NCI-H446 treated with DMSO at 0.1 percent for 48 hours (cell line): ENCODE measurements at regions not wholly inside any gene's neighbourhood (a gene's known extent, or its start where the extent isn't known, plus 50 kb on each side); places are given as distances from the start of the nearest gene placed in this dataset.

Experiments
- DNase-seq: peaks from one replicate; lab custom pipeline; 2025; lab: John Stamatoyannopoulos, UW

DNA sequence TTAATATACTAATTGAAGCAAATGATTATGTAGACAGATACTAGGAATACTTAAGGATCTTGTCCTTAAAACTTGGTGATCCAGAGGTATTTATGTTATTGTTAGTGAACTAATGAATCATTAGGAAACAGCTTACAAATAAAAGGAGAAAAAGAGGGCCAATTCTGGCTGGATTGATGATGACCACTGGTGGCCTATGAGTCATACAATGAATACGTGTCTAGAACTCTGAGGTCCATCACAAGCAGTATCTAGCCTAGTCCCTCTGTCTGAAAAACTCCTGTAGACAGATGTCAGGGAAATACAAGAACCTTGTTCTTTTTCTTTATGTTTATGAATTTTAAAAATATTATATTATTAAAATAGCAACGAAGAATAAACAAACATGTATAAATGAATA, 51.7 kb upstream of the RTL1 start:
- no peak for DNase-seq

DNA sequence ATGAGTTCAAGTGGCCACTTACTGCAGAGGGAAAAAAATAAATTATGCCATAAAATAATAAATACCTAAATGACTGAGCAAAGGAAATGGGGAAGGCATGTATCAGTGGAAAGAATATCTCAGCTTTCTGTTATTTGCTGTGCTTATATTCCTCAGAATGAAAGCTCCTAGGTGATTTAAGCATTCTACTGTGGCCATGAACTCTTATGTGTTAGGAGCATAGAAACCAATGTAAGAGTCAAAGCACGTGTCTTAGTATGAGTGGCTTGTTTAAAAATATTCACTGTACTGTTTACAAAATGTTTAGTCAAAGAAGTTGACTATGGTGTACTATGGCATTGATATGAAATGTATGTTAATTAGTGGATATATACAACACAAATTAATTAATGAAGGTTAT, 59.0 kb upstream of the RTL1 start:
- DNase-seq, result no peak

DNA sequence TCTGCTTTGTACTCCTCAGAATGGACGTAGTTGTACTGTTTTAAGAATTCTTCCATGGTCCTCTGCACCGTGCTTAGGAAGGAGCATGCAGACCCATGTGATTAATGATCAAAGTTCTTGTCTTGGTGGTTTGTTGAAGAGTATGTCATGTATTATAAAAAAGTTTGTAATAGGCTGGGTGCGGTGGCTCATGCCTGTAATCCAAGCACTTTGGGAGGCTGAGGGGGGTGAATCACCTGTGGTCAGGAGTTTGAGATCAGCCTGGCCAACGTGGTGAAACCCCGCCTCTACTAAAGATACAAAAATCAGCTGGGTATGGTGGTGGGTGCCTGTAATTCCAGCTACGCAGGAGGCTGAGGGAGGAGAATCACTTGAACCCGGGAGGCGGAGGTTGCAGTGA, 61.8 kb upstream of the RTL1 start:
- DNase-seq, result no peak

DNA sequence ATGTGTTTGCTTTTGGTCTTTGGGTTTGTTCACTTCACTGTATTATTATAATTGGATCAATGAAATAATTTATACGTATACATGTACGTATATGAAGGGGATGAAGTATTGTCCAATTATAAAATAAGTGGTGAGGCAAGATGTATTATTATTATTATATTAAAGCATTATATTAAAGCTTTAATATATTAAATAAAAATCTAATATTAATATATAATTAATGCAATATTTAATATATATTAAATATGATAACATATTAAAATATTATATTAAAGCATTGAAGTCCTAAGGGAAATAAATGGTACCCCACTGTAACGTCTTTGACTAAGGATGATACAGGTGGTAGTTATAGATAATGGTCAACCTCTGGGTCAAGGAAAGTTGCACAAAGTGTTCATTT, 63.7 kb upstream of the RTL1 start:
- no peak for DNase-seq

DNA sequence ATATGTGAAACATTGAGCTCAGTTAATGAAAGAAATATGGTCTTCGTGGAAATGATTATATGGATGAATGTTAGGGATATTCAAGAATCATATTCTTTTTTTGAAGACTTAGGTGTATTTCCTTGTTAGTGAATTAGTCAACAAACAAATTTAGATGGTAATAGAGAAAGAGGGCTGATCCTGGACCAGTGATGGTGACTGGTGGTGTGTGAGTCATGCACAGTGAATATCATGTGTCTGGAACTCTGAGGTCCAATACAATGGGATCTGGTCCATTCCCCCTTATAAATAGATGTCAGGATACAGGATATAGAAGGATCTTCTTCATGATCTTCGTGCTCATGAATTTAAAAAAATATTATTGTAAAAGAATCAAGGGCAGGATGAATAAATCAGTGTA, 64.4 kb upstream of the RTL1 start:
- DNase-seq, result no peak

DNA sequence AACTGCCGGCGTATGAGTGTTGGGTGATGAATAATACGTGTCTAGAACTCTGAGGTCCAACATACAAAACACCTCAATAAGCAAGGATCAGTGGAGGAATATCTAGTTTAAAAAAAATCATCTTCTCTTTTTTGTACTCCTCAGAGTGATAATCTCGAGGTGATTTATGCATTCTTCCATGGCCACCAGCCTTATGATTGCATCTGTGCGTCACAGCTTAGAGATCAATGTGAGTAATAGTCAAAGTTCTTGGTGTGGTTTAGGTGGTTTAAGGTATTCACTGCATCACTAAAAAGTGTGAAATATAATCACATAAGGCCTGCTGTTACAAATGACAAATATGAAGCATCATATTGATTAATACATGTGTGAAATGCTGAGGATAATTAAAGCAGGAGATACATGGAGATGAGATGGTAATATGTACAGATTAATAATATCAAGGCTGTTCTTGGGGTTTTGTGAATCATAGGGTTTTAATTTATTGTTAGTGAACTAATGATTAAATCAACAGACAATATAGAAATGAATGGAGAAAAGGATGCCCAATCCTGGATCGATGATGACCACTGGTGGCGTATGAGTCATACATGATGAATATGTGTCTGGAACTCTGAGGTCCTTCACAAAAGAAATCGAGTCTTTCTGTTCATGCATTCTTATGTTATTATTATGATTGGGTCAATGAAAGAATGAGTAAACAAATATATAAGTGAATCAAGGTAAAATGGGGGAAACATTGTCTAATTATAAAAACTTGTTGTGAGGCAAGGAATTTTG, 68.8 kb upstream of the RTL1 start:
- DNase-seq, result no peak

DNA sequence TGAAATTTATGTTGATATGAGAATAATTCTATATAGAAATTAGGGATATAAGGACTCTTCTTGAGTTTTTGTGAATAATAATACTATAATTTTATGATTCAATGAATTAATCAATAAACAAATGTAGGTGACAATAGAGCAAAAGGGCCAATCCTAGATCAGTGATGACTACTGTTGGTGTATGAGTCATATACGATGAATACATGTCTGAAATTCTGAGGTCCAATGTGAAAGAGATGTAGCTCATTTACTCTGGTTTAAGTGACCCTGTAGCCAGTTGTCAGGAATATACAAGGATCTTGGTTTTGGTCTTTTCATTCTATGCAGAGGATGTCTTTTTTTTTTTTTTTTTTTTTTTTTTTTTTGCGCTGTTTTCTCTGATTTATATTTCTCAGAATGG, 72.1 kb upstream of the RTL1 start:
- DNase-seq, result no peak

DNA sequence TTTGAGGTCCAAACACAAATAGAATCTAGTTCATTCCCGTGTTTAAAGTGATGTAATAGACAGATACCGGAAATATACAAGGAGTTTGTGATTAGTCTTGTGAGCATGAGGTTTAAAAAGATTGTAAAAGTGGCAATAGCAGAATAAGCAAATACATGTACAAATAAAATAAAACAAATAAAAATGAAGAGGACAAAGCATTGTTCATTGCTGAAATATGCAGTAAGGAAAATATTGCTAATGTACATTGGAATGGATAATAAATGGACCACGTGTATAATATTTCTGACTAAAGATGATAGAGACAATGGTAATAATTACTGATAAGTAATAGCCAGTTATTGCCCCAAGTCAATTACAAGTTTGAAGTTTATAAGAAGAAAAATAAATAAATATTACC, 75.6 kb upstream of the RTL1 start:
- DNase-seq, result no peak

DNA sequence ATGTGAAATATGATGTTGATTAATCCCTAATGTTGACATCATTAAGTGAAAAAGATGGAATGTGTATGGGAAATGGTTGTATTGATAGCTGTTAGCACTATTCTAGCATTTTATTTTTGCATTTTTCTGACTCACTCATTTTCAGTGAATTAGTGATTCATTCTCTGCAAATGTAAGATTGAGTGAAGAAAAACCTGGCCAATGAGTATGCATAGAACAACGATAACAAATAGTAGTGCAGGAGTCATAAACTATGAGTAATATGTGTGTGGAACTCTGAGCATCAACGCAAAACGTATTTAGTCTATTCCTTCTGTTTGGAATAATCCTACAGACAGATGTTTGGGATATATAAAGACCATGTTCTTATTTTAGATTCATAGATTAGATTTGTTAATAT, 76.3 kb upstream of the RTL1 start:
- no peak for DNase-seq

DNA sequence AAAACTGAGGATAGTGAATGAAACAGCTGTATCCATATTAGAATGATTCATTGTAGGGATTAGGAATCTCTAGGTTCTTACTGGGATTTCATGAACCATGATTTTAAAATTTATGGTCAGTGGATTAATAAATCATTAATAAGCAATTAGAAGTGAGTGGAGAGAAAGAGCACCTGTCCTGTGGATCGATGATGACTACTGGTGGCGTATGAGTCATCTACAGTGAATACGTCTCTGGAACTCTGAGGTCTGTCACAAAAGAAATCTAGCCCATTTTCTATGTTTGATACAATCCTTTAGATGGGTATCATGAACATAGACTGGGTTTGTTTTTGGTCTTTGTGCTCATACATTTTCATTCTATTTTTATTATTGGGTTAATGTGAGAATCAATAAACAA, 77.3 kb upstream of the RTL1 start:
- no peak for DNase-seq

DNA sequence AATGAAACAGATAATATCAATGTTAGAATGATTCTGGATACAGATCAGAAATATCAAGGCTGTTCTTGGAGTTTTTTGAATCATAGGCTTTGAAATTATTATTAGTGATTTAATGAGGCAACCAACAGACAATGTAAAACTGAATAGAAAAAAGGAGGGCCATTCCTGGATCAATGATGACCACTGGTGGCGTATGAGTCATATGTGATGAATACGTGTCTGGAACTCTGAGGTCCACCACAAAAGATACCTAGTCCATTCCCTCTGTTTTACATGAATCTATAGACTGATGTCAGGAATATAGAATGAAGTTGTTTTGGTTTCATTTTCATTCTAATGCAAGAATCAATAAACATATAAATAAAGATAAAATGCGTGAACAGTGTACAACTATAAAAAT, 78.3 kb upstream of the RTL1 start:
- no peak for DNase-seq

DNA sequence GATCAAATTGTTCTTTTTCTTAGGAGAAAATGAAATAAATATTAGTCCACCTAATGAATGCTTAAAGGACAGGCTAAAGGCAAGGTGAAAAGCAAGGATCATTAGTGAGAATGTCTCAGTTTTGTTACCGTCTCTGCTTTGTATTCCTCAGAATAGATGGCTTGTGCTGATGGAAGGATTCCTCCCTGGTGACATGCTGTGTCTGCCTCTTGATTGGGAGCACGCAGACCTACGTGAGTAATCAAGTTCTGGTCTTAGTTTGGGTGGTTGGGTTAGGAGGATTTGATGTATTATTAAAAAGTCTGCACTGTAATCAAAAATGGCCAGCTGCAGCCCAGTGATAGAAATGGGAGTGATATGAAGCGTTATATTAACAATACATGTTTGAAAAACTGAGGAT, 78.8 kb upstream of the RTL1 start:
- DNase-seq, result no peak

DNA sequence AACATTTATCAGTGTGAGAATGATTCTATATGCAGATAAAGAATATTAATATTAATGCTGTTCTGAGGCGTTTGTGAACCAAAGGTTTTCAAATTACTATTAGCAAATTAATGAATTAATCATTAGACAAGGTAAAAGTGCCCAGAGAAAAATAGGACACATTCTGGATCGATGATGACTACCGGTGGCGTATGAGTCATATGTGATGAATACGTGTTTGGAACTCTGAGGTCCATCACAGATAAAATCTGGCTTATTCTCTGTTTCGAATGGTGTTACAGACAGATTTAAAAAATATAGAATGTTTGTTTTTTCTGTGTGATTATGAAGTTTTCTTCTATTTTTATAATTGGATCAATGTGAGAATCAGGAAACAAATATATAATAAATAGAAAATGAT, 79.2 kb upstream of the RTL1 start:
- no peak for DNase-seq

DNA sequence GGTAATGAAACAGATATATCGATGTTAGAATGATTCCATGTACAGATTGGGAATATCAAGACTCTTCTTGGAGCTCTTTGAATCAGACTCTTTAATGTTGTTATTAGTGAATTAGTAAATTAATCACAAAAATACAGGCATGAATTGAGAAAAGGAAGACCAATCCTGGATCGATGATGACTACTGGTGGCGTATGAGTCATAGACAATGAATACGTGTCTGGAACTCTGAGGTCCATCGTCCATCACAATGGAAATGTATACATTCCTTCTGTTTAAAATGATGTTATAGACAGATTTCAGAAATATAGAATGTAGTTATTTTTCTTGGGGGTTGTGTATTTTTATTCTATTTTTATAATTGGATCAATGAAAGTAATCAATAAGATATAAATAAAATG, 80.2 kb upstream of the RTL1 start:
- DNase-seq, result no peak

DNA sequence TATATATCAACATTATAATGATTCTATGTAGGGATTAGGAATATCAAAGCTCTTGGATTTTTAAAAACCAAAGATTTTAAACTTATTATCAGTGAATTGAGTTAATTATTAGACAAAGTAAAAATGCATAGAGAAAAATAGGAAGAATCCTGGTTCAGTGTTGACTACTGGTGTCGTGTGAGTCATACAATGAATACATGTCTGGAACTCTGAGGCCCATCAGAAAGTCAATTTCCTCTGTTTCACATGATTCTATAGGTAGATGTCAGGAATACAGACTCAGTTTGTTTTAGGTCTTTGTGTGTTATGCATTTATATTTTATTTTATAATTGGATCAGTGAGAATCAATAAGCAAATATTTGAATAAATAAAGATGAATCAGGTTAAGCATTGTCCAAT, 84.5 kb upstream of the RTL1 start:
- no peak for DNase-seq

DNA sequence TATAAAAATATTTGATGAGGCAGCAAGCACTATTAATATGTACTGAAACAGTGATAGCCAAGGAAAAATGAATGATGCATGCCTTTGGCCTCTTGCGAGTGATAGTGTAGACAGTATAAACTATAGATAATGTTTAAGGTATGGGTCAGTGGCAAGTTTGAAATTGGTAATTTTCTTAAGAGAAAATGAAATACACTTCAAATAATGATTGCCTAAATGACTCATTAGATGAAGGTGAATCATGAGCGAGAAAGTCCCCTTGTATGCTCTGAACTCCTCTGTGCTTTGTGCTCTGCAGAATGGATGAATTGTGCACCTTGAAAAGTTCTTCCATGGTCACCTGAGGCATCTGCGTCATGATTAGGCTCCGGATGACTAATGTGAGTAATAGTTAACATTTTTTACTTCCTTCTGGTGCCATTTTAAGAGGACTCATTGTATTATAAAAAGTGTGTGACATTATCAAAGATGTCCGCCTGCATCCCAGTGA, 84.9 kb upstream of the RTL1 start:
- no peak for DNase-seq

DNA sequence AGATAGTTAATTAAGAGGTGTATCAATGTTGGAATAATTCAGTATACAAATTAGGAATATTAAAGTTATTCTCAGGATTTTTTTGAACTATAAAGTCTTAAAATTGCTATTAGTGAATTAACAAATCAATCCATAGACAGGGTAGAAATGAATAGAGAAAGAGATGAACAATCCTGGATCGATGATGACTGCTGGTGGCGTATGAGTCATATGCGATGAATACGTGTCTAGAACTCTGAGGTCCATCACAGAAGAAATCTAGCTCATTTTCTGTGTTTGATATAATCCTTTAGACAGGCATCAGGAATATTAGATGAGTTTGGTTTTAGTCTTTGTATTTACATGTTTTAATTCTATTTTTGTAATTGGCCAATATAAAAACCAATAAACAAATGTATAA, 85.4 kb upstream of the RTL1 start:
- no peak for DNase-seq

DNA sequence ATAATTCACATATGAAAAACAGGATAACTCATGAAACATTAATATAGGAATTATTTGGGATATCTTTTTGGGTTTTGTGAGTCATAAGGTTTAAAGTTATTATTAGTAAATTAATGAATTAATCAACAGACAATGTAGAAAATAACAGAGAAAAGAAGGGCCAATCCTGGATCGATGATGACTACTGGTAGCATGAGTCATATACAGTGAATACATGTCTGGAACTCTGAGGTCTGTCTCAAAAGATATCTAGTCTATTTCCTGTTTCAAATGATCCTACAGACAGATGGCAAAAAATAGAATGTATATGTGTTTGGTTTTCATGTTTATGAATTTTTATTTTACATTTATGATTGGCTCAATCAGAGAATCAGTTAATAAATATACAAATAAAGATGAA, 86.4 kb upstream of the RTL1 start:
- DNase-seq, result no peak

DNA sequence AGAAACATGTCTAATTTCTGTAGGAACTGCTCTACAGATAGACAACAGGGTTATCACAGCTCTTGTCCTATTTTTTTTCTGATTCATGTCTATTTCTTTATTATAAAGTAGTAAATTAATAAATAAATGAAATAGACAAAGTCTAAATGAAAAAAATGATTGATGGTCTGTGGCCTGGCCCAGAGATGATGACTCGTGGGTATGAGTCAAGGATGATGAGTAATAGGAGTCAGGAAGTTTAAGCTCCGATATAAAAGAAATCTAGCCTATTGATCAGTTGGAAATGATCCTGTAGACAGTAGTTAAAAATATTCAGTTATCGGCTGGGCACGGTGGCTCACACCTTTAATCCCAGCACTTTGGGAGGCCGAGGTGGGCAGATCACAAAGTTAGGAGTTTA, 90.6 kb upstream of the RTL1 start:
- DNase-seq, result no peak

DNA sequence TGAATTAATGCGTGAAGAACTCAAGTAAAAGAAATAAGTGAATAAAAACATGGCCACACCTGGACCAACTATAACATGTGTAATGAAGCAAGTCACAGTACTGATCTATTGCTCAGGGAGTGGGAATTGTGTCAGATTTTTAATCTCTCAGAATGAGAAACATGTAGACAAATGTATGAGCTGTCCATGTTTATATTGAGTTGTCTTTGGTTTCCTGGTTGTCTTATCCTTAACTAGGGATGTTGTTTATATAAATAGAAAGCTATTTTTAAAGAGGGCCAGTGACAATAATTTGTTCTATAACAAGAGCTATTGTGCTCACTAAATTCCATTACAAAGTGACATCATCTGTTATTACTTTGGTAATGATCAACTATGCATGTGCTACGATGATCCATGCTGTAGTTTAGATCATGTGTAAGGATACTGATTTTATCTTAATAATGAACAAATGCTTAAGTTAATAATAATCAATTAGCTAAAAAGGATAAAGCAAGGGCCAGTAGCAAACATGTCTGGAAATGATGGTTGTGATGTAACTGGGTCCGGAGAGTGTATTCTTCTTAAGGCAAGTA, 91.3 kb upstream of the RTL1 start:
- DNase-seq, result no peak

DNA sequence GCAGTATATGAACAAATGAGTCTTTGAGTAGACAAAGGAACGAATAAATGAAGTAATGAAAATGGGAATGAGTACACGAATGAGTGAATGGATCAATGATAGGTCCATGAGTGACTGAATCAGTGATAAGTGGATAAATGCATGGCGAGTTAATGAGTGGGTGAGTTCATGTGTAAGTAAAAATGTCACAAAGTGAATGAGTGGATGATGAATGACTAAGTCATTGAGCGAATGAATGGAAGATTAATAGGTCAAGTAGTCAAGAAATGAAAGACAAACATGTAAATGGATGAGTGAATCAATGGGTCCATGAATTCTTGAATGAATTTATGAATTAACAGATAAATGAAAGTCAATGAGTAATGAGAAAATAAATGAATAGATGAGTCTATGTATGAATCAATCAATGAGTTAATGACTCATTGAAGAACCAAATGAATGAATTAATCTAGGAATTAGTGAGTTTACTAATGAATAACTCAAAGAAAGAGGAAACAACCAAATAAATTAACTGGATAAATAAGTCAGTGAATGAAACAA, 97.3 kb upstream of the RTL1 start:
- DNase-seq, result no peak

DNA sequence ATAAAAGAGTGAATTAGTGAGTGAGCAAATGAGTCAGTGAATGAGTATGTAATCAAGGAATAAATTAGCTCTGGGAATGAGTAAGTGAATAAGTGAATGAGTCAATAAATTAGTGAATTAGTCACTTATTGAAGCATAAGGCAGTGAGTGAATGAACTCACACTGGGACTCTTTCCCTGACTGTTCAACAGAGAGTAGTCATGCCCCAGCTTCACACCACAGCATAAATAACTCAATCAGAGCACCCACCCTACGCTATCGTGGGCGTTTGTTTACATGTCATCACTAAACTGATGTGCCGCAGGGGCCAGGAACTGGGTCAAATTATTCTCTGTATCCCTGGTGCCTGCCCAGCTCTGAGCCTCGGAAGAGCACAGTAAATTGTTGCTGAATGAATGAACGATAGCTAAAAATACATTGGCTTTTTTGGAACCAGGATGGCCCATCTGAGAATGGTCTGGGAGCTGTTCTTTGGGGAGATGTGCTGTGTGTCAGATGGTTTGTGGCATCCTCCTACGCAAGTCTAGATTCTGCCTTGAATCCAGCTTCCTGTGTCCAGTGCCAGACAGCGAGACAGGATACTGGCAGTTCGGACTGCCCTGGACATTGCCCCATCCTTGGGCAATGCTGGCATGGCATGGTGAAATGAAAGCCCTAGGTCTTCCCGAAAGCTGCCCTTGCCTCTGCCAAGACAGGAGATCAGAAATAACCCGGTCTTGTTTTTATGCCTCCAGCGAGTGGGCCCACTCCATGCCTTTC, 98.0 kb upstream of the RTL1 start:
- DNase-seq, result no peak

DNA sequence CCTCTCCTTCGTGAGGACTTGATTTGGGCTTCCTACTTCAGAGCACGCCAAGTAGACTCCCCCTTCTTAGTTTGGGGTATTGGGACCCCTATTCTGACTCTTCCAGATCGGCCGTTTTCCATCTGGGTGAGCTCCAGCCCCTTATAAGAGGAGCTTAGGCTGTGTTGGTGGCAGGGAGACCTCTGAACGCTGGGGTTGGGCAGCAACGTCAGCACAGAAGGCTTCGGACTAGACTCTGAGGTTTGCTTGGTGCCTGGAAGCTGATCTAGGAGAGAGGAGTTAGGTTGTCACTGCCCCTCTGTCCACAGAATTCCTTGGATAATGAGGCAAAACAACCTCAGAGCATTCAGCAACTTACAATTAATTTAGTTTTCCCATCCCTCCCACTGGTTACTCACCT, 99.2 kb upstream of the RTL1 start:
- no peak for DNase-seq
